ENCODE measurements at regions not wholly inside any gene's neighbourhood (a gene's known extent, or its start where the extent isn't known, plus 50 kb on each side); places are given as distances from the start of the nearest gene placed in this dataset.
A peak's percentile ranks its signal among the peaks of the same experiment; 100 is the strongest.
"Not testable (repeated sequence)": the region's sequence is repeated elsewhere in the genome, so short reads cannot be mapped to it uniquely, and the experiment has no call there.

- no peak for DNase-seq (ENCODE audit: low read depth)
These were observed 119.3 kb upstream of the SLC7A14 start for GRCh38 chr3:170705131-170705530.

GRCh38 chr3:170703121-170703588 is 117.3 kb upstream of the SLC7A14 start:
- DNase-seq (ENCODE audit: low read depth) = no peak

GRCh38 chr3:170701696-170702678 is 116.1 kb upstream of the SLC7A14 start:
- DNase-seq (ENCODE audit: low read depth) = no peak

- DNase-seq (ENCODE audit: low read depth) = no peak
These were observed 114.2 kb upstream of the SLC7A14 start for GRCh38 chr3:170700054-170700404.

- DNase-seq (ENCODE audit: low read depth) = no peak
These were observed 113.5 kb upstream of the SLC7A14 start for GRCh38 chr3:170699158-170700053.

- no peak for DNase-seq (ENCODE audit: low read depth)
These were observed 112.0 kb upstream of the SLC7A14 start for GRCh38 chr3:170697908-170698307.

GRCh38 chr3:170697131-170697530 is 111.3 kb upstream of the SLC7A14 start:
- no peak for DNase-seq (ENCODE audit: low read depth)

- no peak for DNase-seq (ENCODE audit: low read depth)
These were observed 109.7 kb upstream of the SLC7A14 start for GRCh38 chr3:170695486-170696064.

- no peak for DNase-seq (ENCODE audit: low read depth)
These were observed 106.8 kb upstream of the SLC7A14 start for GRCh38 chr3:170692720-170693119.

GRCh38 chr3:170690661-170690981 is 104.7 kb upstream of the SLC7A14 start:
- no peak for DNase-seq (ENCODE audit: low read depth)

- DNase-seq (ENCODE audit: low read depth) = peak; percentile 2
These were observed 104.2 kb upstream of the SLC7A14 start for GRCh38 chr3:170689893-170690660.

- no peak for DNase-seq (ENCODE audit: low read depth)
These were observed 103.5 kb upstream of the SLC7A14 start for GRCh38 chr3:170689296-170689829.

- not testable (repeated sequence) for DNase-seq (ENCODE audit: low read depth)
These were observed 102.3 kb upstream of the SLC7A14 start for GRCh38 chr3:170688222-170688621.

- no peak for DNase-seq (ENCODE audit: low read depth)
These were observed 94.7 kb upstream of the SLC7A14 start for GRCh38 chr3:170680593-170680992.

- no peak for DNase-seq (ENCODE audit: low read depth)
These were observed 93.3 kb upstream of the SLC7A14 start for GRCh38 chr3:170679190-170679589.

GRCh38 chr3:170670504-170670903 is 84.6 kb upstream of the SLC7A14 start:
- no peak for DNase-seq (ENCODE audit: low read depth)

- DNase-seq (ENCODE audit: low read depth) = not testable (repeated sequence)
These were observed 77.1 kb upstream of the SLC7A14 start for GRCh38 chr3:170662986-170663385.

GRCh38 chr3:170660139-170660538 is 74.3 kb upstream of the SLC7A14 start:
- DNase-seq (ENCODE audit: low read depth) = no peak

- no peak for DNase-seq (ENCODE audit: low read depth)
These were observed 71.4 kb upstream of the SLC7A14 start for GRCh38 chr3:170657312-170657711.

GRCh38 chr3:170656284-170656683 is 70.4 kb upstream of the SLC7A14 start:
- DNase-seq (ENCODE audit: low read depth) = no peak

GRCh38 chr3:170653801-170654200 is 67.9 kb upstream of the SLC7A14 start:
- no peak for DNase-seq (ENCODE audit: low read depth)
